H1 (cell line): ENCODE measurements at regions not wholly inside any gene's neighbourhood (a gene's known extent, or its start where the extent isn't known, plus 50 kb on each side); places are given as distances from the start of the nearest gene placed in this dataset.

ENCODE experiments used
- CTCF ChIA-PET: fragments of 300-600 bp; sonication (Branson Sonifier 250); formaldehyde crosslinking; loops from one replicate; lab custom pipeline; 2021; ENCODE audit not compliant: partially characterized antibody; lab: Charles Lee
- POLR2A ChIA-PET: fragments of 300-600 bp; sonication (Branson Sonifier 250); formaldehyde crosslinking; loops from one replicate; lab custom pipeline; 2021; ENCODE audit warnings: inconsistent platforms; ENCODE audit not compliant: partially characterized antibody; lab: Charles Lee
- DNase-seq, 2 experiments: peaks; one replicate each; pipeline versions ENCODE4 v3.0.0 to v3.0.0-alpha.2; 2010 to 2022; ENCODE audit warnings: low spot score in 2 of 2, low read depth in 1 of 2, mixed read lengths in 1 of 2
- FAIRE-seq: peaks from 2 replicates; lab custom pipeline; 2011; peaks lifted over from hg19 to GRCh38; lab: Jason Lieb, UNC
- H2AFZ ChIP-seq: 2 replicates; pipeline ENCODE4 v1.8.1; 2012; ENCODE audit warnings: low read length, inconsistent platforms
- H2AK5ac ChIP-seq: 2 replicates; pipeline ENCODE4 v1.6.1; 2013; ENCODE audit warnings: low read depth, low read length
- H2BK120ac ChIP-seq: replicated peaks from 2 replicates; pipeline ENCODE3; 2013; ENCODE audit warnings: low read depth, low read length, inconsistent platforms
- H2BK12ac ChIP-seq: 2 replicates; pipeline ENCODE4 v1.6.1; 2013; ENCODE audit warnings: low read depth, low read length
- H2BK15ac ChIP-seq: 2 replicates; pipeline ENCODE4 v1.6.1; 2013; ENCODE audit warnings: low read length
- H2BK20ac ChIP-seq: 2 replicates; pipeline ENCODE4 v1.6.1; 2013; ENCODE audit warnings: low read length
- H2BK5ac ChIP-seq: 2 replicates; pipeline ENCODE4 v1.6.1; 2013; ENCODE audit warnings: low read depth, low read length
- H3K14ac ChIP-seq: 2 replicates; pipeline ENCODE4 v1.6.1; 2013; ENCODE audit warnings: inconsistent platforms; ENCODE audit not compliant: insufficient read length
- H3K18ac ChIP-seq: 2 replicates; pipeline ENCODE4 v1.6.1; 2013; ENCODE audit warnings: low read length; ENCODE audit errors: extremely low read depth
- H3K23ac ChIP-seq: 2 replicates; pipeline ENCODE4 v1.6.1; 2013; ENCODE audit warnings: inconsistent platforms; ENCODE audit not compliant: insufficient read length
- H3K23me2 ChIP-seq: 2 replicates; pipeline ENCODE4 v1.6.1; 2013; ENCODE audit warnings: low read depth, low read length
- H3K27ac ChIP-seq: 2 replicates; pipeline ENCODE4 v1.6.1; 2011; ENCODE audit warnings: low read depth, low read length, inconsistent platforms
- H3K27me3 ChIP-seq, 4 experiments: replicated peaks in 1 of 4; 1 replicate in 1 of 4; 2 replicates in 3 of 4; pipeline versions ENCODE4 v1.6.1 to v1.8.1; 2011 to 2013; ENCODE audit warnings: low read length in 3 of 4, mild to moderate bottlenecking in 3 of 4, inconsistent platforms in 2 of 4, mixed read lengths in 2 of 4, moderate library complexity in 1 of 4; ENCODE audit not compliant: control insufficient read depth in 3 of 4, insufficient read depth in 3 of 4; ENCODE audit errors: extremely low read depth in 1 of 4
- H3K36me3 ChIP-seq, 4 experiments: 2 replicates each; pipeline versions ENCODE4 v1.6.1 to v1.8.1; 2011 to 2013; ENCODE audit warnings: mild to moderate bottlenecking in 4 of 4, low read length in 3 of 4, moderate library complexity in 2 of 4, control low read depth in 1 of 4, inconsistent platforms in 1 of 4; ENCODE audit not compliant: insufficient read depth in 4 of 4, control insufficient read depth in 2 of 4
- H3K4ac ChIP-seq: replicated peaks from 2 replicates; pipeline ENCODE3; 2013; ENCODE audit warnings: low read length, low read depth, mixed read lengths, inconsistent platforms; ENCODE audit not compliant: insufficient read length
- H3K4me1 ChIP-seq, 4 experiments: replicated peaks in 1 of 4; 1 replicate in 1 of 4; 2 replicates in 3 of 4; pipeline versions ENCODE4 v1.6.1 to v1.8.1; 2011 to 2013; ENCODE audit warnings: low read length in 3 of 4, inconsistent platforms in 2 of 4, mixed read lengths in 1 of 4; ENCODE audit not compliant: insufficient read depth in 4 of 4, control insufficient read depth in 3 of 4
- H3K4me2 ChIP-seq, 2 experiments: 2 replicates each; pipeline versions ENCODE4 v1.6.1 to v1.8.1; 2011 to 2013; ENCODE audit warnings: low read depth in 2 of 2, low read length in 2 of 2, control low read depth in 1 of 2, inconsistent platforms in 1 of 2, mild to moderate bottlenecking in 1 of 2; ENCODE audit not compliant: insufficient read depth in 1 of 2
- H3K4me3 ChIP-seq, 4 experiments: fragments of 200-600, 300-600 bp in 1 of 4; sonication (generic), shearing (Covaris generic), sonication (Bioruptor Twin) in 1 of 4; 2 replicates each; pipeline versions ENCODE4 v1.5.1 to v1.8.1; 2011 to 2016; ENCODE audit warnings: low read length in 4 of 4, low read depth in 3 of 4, control low read depth in 2 of 4, inconsistent platforms in 2 of 4, mild to moderate bottlenecking in 2 of 4, mixed read lengths in 1 of 4, moderate library complexity in 1 of 4; ENCODE audit not compliant: insufficient read depth in 2 of 4; ENCODE audit errors: extremely low read depth in 1 of 4
- H3K56ac ChIP-seq: replicated peaks from 2 replicates; pipeline ENCODE3; 2013; ENCODE audit warnings: low read depth, mild to moderate bottlenecking, mixed read lengths, low read length, inconsistent platforms; ENCODE audit not compliant: insufficient read length
- H3K79me1 ChIP-seq: 2 replicates; pipeline ENCODE4 v1.6.1; 2013; ENCODE audit warnings: low read depth, low read length, control low read depth
- H3K79me2 ChIP-seq, 2 experiments: 2 replicates each; pipeline versions ENCODE4 v1.6.1 to v1.8.1; 2012 to 2013; ENCODE audit warnings: low read length in 2 of 2, mild to moderate bottlenecking in 2 of 2, inconsistent platforms in 1 of 2; ENCODE audit not compliant: insufficient read depth in 2 of 2, control insufficient read depth in 1 of 2
- H3K9ac ChIP-seq, 4 experiments: replicated peaks in 1 of 4; 1 replicate in 1 of 4; 2 replicates in 3 of 4; pipeline versions ENCODE4 v1.6.1 to v1.8.1; 2011 to 2013; ENCODE audit warnings: low read depth in 3 of 4, low read length in 3 of 4, control low read depth in 2 of 4, mild to moderate bottlenecking in 2 of 4, moderate library complexity in 2 of 4, inconsistent platforms in 1 of 4; ENCODE audit errors: extremely low read depth in 1 of 4
- H3K9me3 ChIP-seq, 2 experiments: 2 replicates each; pipeline versions ENCODE4 v1.6.1 to v1.8.1; 2012 to 2013; ENCODE audit warnings: mild to moderate bottlenecking in 2 of 2, moderate library complexity in 2 of 2, control low read depth in 1 of 2, inconsistent platforms in 1 of 2, low read depth in 1 of 2, low read length in 1 of 2, mixed read lengths in 1 of 2; ENCODE audit not compliant: insufficient read depth in 2 of 2
- H4K20me1 ChIP-seq, 2 experiments: replicated peaks in 1 of 2; 2 replicates each; pipeline versions ENCODE3 to v1.8.1; 2011 to 2013; ENCODE audit warnings: inconsistent platforms in 2 of 2, low read length in 2 of 2, mild to moderate bottlenecking in 1 of 2; ENCODE audit not compliant: insufficient read depth in 2 of 2, control insufficient read depth in 1 of 2
- H4K5ac ChIP-seq: 2 replicates; pipeline ENCODE4 v1.6.1; 2013; ENCODE audit warnings: low read length, low read depth, mixed read lengths, inconsistent platforms; ENCODE audit not compliant: insufficient read length
- H4K8ac ChIP-seq: 2 replicates; pipeline ENCODE4 v1.8.0; 2013; ENCODE audit warnings: mild to moderate bottlenecking, moderate library complexity, low read length, inconsistent platforms; ENCODE audit not compliant: insufficient read depth; ENCODE audit errors: extremely low read depth
- H4K91ac ChIP-seq: replicated peaks from 2 replicates; pipeline ENCODE3; 2013; ENCODE audit warnings: low read length, mixed read lengths, inconsistent platforms; ENCODE audit not compliant: insufficient read length
- CBX8 ChIP-seq: fragments of 300-800, 300-1000 bp; sonication (generic); IDR thresholded peaks from 2 replicates; pipeline ENCODE4 v1.7.1; 2016; ENCODE audit warnings: low read depth, low read length, borderline replicate concordance
- CHD2 ChIP-seq: IDR thresholded peaks from 2 replicates; pipeline ENCODE4 v1.6.1; 2012; ENCODE audit warnings: low read length, improper control_type of control experiment
- EP300 ChIP-seq, 2 experiments: IDR thresholded peaks; 1 replicate in 1 of 2; 2 replicates in 1 of 2; pipeline ENCODE4 v1.6.1; 2011 to 2012; ENCODE audit warnings: low read depth in 2 of 2, low read length in 2 of 2, mild to moderate bottlenecking in 2 of 2, borderline replicate concordance in 1 of 2, inconsistent platforms in 1 of 2, moderate library complexity in 1 of 2
- KDM1A ChIP-seq: fragments of 200-600, 300-600 bp; sonication (generic); IDR thresholded peaks from 2 replicates; pipeline ENCODE4 v1.7.1; 2016; ENCODE audit warnings: mild to moderate bottlenecking, low read length, borderline replicate concordance
- KDM5A ChIP-seq: fragments of 200-600 bp; IDR thresholded peaks from 2 replicates; pipeline ENCODE4 v1.7.1; 2012; ENCODE audit warnings: mild to moderate bottlenecking, low read length, inconsistent platforms, mixed read lengths
- RXRA ChIP-seq: IDR thresholded peaks from 2 replicates; pipeline ENCODE4 v1.6.1; 2011; ENCODE audit warnings: low read depth, mild to moderate bottlenecking, low read length, moderate library complexity; ENCODE audit not compliant: insufficient read depth
- SIN3A ChIP-seq, 2 experiments: IDR thresholded peaks in 1 of 2; conservative IDR thresholded peaks in 1 of 2; 2 replicates each; pipeline ENCODE4 v1.6.1; 2011 to 2012; ENCODE audit warnings: low read length in 2 of 2, improper control_type of control experiment in 1 of 2, low read depth in 1 of 2, mild to moderate bottlenecking in 1 of 2
- SP1 ChIP-seq: IDR thresholded peaks from 2 replicates; pipeline ENCODE4 v1.6.1; 2011; ENCODE audit warnings: low read depth, low read length
- SP4 ChIP-seq: IDR thresholded peaks from 2 replicates; pipeline ENCODE4 v1.6.1; 2012; ENCODE audit warnings: low read length, inconsistent platforms
- TBP ChIP-seq: IDR thresholded peaks from 2 replicates; pipeline ENCODE4 v1.6.1; 2011; ENCODE audit warnings: low read depth, low read length, improper control_type of control experiment
- WGBS, 2 experiments: shearing (Covaris generic) in 1 of 2; methylation state at CpG; one replicate each; pipeline versions ENCODE4 v1.1.6 to v1.1.7; 2013 to 2015; ENCODE audit warnings: low lambda C conversion rate in 2 of 2, mixed read lengths in 2 of 2, inconsistent platforms in 1 of 2, low coverage in 1 of 2, missing lambda C conversion rate in 1 of 2; ENCODE audit not compliant: insufficient replicate concordance in 2 of 2, insufficient coverage in 1 of 2, insufficient read length in 1 of 2; ENCODE audit errors: extremely low coverage in 1 of 2, missing lambda C conversion rate in 1 of 2; 5-methylcytosine and 5-hydroxymethylcytosine counted together

DNA sequence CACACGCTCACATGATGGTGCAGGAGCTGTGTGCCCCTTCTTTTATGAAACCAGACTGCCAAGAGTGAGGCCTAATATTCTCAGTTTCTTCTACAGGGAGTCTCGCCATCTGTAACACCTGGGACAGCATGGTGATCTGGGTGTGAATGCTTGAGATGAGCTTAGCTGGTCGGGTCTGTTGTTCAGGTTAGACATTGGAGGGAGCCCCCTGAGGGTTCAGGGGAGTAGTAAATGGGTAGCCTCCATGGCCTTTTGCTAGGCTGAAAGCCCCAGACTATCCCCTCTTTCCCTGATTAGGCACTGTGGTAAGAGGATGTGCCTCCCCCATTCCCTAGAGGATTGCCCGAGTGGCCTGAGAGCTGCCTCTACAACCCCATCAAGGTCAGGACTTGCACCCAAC is 1916.1 kb downstream of the PCDH9 start:
- no peaks in the 10 kb centered on the region for H3K27me3 ChIP-seq
- ChIA-PET POLR2A (no interaction called here), CTCF (interaction anchor here (1.2 kb wide), 1 partner anchor 11 kb away, joined by 4 read pairs; no protein-coding TSS in a partner anchor)
- H3K18ac ChIP-seq, result no peak overlapping the region
- H2BK15ac ChIP-seq, result no peak overlapping the region
- no peaks in the 10 kb centered on the region for H3K79me1 ChIP-seq
- H3K9ac ChIP-seq, result no peak overlapping the region
- H3K9me3 ChIP-seq, result peaks cover 11 to 16% of the 10 kb centered on the region in 2 experiments
- FAIRE-seq (no peak), DNase-seq (no peak)
- whole genome bisulfite sequencing, 2 experiments, result 80% methylated on average over 4 of the region's 4 CpGs; no CpG with 5 or more reads in 1 of the 2 experiments
- no peak overlapping the region for H4K5ac ChIP-seq
- no peak overlapping the region for H2AK5ac ChIP-seq
- TF ChIP-seq KDM5A (no peak), CBX8 (no peak), SIN3A (conservative IDR thresholded peaks at IDR 0.05 in 1 of 2, IDR thresholded peaks at IDR 0.05 in 1 of 2; ENCODE audit: low read depth in 1 of 2, low read length in 2 of 2) (no peak), SP1 (no peak), EP300 (IDR thresholded peaks at IDR 0.05; ENCODE audit: borderline replicate concordance in 1 of 2, low read depth in 2 of 2, low read length in 2 of 2) (no peak), KDM1A (no peak), CHD2 (no peak), TBP (no peak), RXRA (no peak), SP4 (no peak)
- no peak overlapping the region for H2BK20ac ChIP-seq
- no peak overlapping the region for H3K56ac ChIP-seq
- H3K4ac ChIP-seq, result no peak overlapping the region
- H3K27ac ChIP-seq, result no peak overlapping the region
- H4K8ac ChIP-seq, result no peak overlapping the region
- no peaks in the 10 kb centered on the region for H3K36me3 ChIP-seq
- H2BK12ac ChIP-seq, result no peak overlapping the region
- H4K20me1 ChIP-seq, result no peaks in the 10 kb centered on the region
- H2BK5ac ChIP-seq, result no peak overlapping the region
- H3K23ac ChIP-seq, result no peak overlapping the region
- no peaks in the 10 kb centered on the region for H3K23me2 ChIP-seq
- H3K79me2 ChIP-seq, result no peaks in the 10 kb centered on the region
- no peaks in the 10 kb centered on the region for H3K4me1 ChIP-seq
- no peak overlapping the region for H3K4me3 ChIP-seq
- no peak overlapping the region for H4K91ac ChIP-seq
- no peak overlapping the region for H2AFZ ChIP-seq
- H3K14ac ChIP-seq, result no peak overlapping the region
- H2BK120ac ChIP-seq, result no peak overlapping the region
- H3K4me2 ChIP-seq, result no peak overlapping the region
